Adipose tissue (tissue), 3 donors: ENCODE measurements at regions not wholly inside any gene's neighbourhood (a gene's known extent, or its start where the extent isn't known, plus 50 kb on each side); places are given as distances from the start of the nearest gene placed in this dataset.
"Not testable (repeated sequence)": the region's sequence is repeated elsewhere in the genome, so short reads cannot be mapped to it uniquely, and the experiment has no call there.

Experiments
- H3K27ac ChIP-seq: one replicate; pipeline ENCODE4 v1.5.1; 2013; ENCODE audit warnings: low read depth, low read length
- WGBS, 3 donors: extraction: QIAGEN DNeasy Blood & Tissue Kit; methylation state at CpG; one replicate each; pipeline ENCODE4 v1.1.7; 2013; 5-methylcytosine and 5-hydroxymethylcytosine counted together
- donor health status: healthy with polysubstance abuse.
- donor health status: Bipolar disorder and iron deficiency.
- donor health status: healthy.

DNA sequence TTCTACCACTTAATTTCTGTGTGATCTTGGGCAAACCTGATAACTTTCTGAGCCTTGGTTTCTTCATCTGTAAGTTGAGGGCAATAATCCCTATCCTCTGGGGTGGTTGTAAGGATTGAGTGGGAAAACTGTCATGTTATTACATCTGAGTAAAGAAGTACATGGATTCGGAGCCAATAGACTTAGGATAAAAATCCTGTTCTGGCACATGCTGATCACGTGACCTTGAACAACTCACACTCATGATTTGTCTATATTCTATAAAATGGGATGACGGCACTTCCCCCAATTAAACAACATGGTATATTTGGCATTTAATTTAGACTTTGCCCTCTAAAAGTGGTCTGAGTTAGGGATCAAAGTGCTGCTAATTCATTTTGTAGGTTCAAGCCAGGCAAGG lies 315.5 kb downstream of the PLPP3 start:
- WGBS, 3 donors = 76 to 97% (median 96%) methylated on average over 3 of the region's 3 CpGs
- H3K27ac ChIP-seq = no peak overlapping the region

DNA sequence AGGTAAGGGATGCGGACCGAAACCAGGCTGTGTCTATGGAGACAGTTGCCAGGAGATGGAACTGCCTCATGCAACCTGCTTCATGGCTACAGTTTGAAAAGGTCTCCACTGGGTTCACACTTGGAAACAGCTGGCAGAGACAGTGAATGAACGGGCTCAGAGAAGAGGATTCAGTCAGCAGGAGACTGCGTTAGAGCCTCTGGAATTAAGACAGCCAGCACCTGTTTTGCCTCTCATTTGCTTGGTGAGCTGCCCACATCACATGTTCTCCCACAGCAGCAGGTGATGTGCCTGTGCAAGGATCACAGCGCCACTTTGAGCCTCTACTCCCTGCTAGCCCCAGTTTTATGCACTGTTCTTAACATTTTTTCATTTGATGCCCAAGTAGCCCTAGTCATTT lies 321.0 kb downstream of the PLPP3 start:
- WGBS, 3 donors = 83 to 96% (median 94%) methylated on average over 5 of the region's 5 CpGs
- no peak overlapping the region for H3K27ac ChIP-seq

DNA sequence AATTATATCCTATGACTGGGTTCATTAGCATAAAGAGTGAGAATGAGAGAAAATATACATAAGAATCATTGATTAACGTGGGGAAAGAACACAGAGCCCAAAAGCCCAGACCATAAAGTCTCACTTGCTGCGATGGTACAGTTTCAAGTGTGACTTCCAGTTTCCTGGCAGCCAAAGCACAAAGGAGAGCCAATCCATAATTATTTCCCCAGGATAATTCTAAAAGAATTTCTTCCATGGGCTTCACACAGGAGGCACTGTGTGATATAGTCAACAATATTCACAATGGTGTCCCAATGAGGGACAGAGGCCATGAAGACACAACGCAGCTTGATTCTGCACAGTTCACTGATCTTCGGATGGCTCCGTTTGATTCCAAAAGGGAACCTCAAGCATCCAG lies 321.6 kb downstream of the PLPP3 start:
- no peak overlapping the region for H3K27ac ChIP-seq
- 76 to 87% (median 86%) methylated on average over 5 of the region's 5 CpGs for WGBS, 3 donors

GRCh38 chr1:56256153-56257000 lies 323.0 kb downstream of the PLPP3 start:
- 62 to 73% (median 64%) methylated on average over 4 of the region's 4 CpGs for WGBS, 3 donors
- H3K27ac ChIP-seq = no peak overlapping the region

DNA sequence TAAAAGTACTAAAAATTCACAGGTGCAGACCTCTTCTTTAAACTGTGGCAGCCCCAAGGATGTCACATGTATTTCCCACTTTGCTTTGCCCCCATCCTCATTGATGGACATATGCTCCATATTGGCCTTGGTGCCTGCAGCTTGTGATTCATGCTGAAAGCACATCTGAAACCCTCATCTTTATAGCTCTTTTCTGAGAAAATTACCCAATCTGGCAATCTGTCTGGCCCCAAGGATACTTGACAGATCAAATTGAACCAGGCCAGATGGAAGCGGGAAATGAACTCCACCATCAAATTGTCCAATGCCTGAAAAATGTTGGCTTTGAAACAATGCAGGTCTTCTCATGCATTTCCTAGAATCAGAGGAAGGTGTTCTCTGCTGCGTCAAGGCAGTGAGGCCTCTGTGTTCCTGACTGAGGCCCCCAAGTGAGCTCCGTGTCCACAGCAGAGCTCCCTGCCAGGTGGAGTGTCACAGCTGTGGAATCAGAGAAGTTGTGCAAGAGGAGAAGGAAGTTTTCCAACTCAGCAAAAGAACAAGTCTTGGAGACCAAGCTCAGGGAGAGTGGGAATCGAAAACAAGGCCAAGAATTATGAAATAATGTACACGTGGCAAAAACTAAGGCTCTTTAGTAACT lies 323.7 kb downstream of the PLPP3 start:
- H3K27ac ChIP-seq = no peak overlapping the region
- WGBS, 3 donors = 33 to 72% (median 40%) methylated on average over 5 of the region's 5 CpGs

DNA sequence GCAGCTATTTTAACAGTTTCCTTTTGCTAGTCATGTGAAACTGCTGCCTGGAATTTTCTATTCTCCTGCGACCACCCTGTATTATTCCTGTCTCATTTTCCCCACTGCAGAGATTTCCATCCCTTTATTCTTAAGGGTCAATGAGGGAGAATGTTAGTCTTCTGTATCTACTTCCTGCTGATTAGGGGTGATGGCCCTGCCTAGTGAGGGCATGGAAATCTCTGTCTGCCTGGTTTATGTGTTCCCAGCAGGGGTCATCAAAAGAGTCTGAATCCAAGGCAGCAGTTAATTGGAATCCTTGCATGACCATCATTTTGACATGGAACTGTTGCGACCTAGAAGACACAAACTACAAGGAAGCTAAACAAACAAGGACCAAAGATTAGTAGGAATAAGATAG lies 325.2 kb downstream of the PLPP3 start:
- 89 to 94% (median 93%) methylated on average over 2 of the region's 2 CpGs for WGBS, 3 donors
- H3K27ac ChIP-seq = no peak overlapping the region

- 38 to 94% (median 48%) methylated on average over 1 of the region's 1 CpG for WGBS, 3 donors
- no peak overlapping the region for H3K27ac ChIP-seq
Observed at GRCh38 chr1:56250809-56251208, 328.6 kb downstream of the PLPP3 start.

GRCh38 chr1:56249234-56249633 lies 330.1 kb downstream of the PLPP3 start:
- H3K27ac ChIP-seq = no peak overlapping the region
- 36 to 64% (median 46%) methylated on average over 2 of the region's 2 CpGs for WGBS, 3 donors

DNA sequence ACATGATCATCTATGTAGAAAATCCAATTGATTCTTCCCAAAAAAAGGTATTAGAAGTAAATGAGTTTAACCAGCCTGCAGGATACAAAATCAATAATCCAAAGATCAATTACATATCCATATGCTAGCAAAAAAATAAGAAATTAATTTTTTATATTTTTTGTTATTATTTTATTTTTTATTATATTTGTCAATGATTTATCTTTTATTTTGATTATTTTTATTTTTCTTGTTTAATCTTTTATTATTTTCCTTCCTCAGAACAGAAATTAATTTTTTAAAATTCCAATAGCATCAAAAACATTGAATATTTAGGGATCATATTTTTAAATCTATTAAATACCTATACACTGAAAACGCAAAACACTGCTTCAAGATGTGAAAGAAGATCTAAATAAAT lies 331.2 kb downstream of the PLPP3 start:
- 92 to 96% (median 95%) methylated on average over 1 of the region's 1 CpG for WGBS, 3 donors
- H3K27ac ChIP-seq = no peak overlapping the region

GRCh38 chr1:56246726-56247125 lies 332.6 kb downstream of the PLPP3 start:
- WGBS, 3 donors = 91 to 92% (median 92%) methylated on average over 2 of the region's 2 CpGs
- H3K27ac ChIP-seq = not testable (repeated sequence)

GRCh38 chr1:56240400-56240799 lies 339.0 kb downstream of the PLPP3 start:
- WGBS, 3 donors = 0 to 93% (median 38%) methylated on average over 1 of the region's 1 CpG

DNA sequence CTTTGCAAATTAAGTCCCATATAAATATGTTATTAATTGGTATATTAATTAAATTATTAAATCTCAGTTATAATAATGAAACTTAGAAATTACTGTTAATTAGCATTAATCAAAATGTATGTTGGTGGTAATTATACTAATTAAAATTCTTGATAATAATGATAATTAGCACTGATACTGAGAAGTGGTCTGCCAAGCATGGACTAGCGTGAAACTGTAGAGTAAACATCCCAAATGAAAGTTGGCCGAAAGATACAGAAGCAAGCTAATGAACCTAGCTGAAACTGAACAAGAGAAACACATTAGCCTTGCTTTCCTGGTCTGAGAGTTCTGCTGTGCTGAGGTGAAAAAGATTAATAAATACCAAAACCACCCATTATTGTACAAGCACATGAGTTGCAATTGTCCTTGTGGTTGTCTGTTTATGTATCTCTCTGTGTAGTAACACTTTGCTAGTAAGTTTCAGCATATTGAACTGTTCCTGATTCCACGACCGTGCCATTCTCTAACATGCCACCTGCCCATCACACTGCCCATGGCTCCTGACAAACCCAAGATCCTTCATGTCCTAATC lies 341.8 kb downstream of the PLPP3 start:
- H3K27ac ChIP-seq = no peak overlapping the region
- WGBS, 3 donors = 87 to 99% (median 96%) methylated on average over 4 of the region's 4 CpGs

More at GRCh38 chr1:56240400-56240799, 339.0 kb downstream of the PLPP3 start:
- no peak overlapping the region for H3K27ac ChIP-seq

DNA sequence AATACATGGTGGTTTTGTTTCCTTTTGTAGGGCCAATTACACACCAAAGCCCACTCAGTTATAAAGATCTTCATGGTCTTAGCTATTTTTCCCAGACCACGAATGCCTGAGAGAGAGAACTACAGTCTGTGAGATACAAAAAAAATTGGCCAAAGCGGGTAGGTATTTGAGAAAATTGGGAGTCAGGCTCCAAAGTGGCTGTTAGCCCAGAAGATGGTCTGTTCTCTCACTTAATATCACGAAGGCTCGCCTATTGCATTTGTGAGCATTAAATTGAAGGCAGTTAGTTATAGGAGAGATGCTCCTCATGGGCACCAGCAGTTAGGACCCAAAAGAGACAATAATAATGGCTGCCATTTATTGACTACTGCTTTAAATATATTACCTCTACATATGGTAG lies 342.7 kb downstream of the PLPP3 start:
- WGBS, 3 donors = 91 to 95% (median 92%) methylated on average over 4 of the region's 4 CpGs
- no peak overlapping the region for H3K27ac ChIP-seq

- no peak overlapping the region for H3K27ac ChIP-seq
- 74 to 87% (median 80%) methylated on average over 2 of the region's 2 CpGs for WGBS, 3 donors
Observed at GRCh38 chr1:56235909-56236510, 343.4 kb downstream of the PLPP3 start.

GRCh38 chr1:56229186-56229585 lies 350.2 kb downstream of the PLPP3 start:
- no peak overlapping the region for H3K27ac ChIP-seq
- 58 to 66% (median 58%) methylated on average over 8 of the region's 8 CpGs for WGBS, 3 donors

DNA sequence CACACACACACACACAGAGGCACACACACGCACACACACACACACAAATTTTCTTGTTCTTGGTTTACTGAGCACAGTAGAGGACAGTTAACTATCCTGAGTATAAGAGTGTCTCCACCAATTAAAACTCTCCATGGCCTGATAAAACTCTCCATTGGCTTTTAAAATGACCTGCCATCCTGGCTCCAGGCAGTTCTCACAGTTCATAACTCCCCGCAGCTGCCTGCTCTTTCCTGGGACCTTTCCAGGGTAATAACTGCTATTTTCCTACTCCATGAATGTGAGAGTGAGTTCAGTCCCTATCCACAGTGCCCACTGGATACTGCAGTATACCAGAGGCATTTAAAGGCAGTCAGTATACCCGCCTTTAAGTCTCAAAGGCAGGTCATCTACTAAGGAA lies 351.5 kb downstream of the PLPP3 start:
- H3K27ac ChIP-seq = no peak overlapping the region
- WGBS, 3 donors = 88 to 91% (median 90%) methylated on average over 3 of the region's 3 CpGs

DNA sequence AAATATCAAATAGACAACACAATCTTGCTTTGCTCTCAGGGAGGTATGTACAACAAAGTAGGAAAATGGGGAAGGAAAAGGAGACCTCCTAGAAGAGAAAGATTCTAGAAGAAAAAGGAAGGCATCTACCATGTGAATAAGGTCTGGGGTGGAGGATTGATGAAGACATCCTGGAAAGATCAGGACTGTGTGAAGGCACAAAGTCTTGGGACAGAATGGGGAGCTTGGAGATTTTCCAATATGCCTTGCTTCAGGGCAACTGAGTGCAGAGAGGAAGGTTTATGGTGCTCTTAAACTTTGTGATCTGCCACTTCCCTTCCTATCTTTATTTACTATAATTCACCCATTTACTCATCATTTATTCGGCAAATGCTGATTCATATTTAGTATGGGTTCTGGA lies 352.0 kb downstream of the PLPP3 start:
- 93 to 100% (median 100%) methylated on average over 1 of the region's 1 CpG for WGBS, 3 donors
- no peak overlapping the region for H3K27ac ChIP-seq

DNA sequence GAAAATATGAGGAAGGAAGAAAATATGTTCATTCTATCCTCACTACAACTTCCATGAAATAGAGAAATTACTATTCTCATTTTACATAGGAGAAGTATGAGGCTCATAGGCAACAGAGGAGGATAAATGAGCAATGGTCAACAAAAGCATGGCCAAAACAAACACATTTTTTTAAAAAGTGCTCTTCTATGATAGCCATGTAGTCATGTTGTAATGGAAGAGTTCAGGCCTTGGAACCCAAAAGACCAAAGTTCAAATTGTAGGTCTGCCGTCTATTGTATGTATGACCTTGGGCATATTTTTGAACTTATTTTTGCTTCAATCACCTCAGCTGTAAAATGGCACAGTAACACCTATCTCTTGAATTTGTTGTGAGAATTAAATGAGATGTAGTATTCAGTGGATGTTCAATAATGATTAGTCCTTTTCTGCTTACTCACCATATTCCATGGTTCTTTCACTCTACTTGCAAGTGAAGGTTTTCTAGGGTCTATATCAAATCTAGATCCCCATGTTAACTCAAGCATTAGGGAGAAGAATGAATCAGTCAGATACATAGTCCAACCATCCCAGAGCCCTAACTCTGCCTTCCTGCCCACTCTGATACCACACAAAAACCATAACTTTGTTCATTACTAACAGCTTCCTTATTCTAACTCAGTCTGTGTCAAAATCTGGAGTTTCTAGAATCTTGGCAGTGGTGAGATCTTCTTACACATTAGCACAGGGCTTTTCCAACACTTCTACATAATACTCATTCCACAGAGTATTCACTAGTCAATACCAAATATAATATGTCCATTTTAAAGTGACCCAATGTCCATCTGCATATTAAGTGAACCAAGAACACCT lies 353.2 kb downstream of the PLPP3 start:
- 35 to 100% (median 98%) methylated on average over 1 of the region's 1 CpG for WGBS, 3 donors
- H3K27ac ChIP-seq = no peak overlapping the region
